K562 (cell line): ENCODE measurements at regions not wholly inside any gene's neighbourhood (a gene's known extent, or its start where the extent isn't known, plus 50 kb on each side); places are given as distances from the start of the nearest gene placed in this dataset.

Experiments
- CTCF ChIP-seq, 3 experiments: IDR thresholded peaks in 2 of 3; conservative IDR thresholded peaks in 1 of 3; 2 replicates each; pipeline ENCODE4 v1.5.1; 2011 to 2012; ENCODE audit warnings: low read length in 3 of 3, mild to moderate bottlenecking in 3 of 3, control low read depth in 2 of 3, improper control_type of control experiment in 1 of 3, inconsistent platforms in 1 of 3, low read depth in 1 of 3, mixed read lengths in 1 of 3, moderate library complexity in 1 of 3; ENCODE audit not compliant: insufficient read depth in 2 of 3
- HDAC6 ChIP-seq: IDR thresholded peaks from 2 replicates; pipeline ENCODE4 v1.6.1; 2012; ENCODE audit warnings: low read depth, mild to moderate bottlenecking, control low read depth, inconsistent platforms, low read length, moderate library complexity
- POLR2A ChIP-seq: fragments of 450-650 bp; conservative IDR thresholded peaks from 2 replicates; pipeline ENCODE4 v1.6.1; 2016
- ZBTB33 ChIP-seq: sonication (generic); formaldehyde crosslinking; IDR thresholded peaks from 2 replicates; pipeline ENCODE4 v1.8.1; 2023; ENCODE audit warnings: mild to moderate bottlenecking, missing genetic modification reagents

GRCh38 chr21:38206646-38207045, 50.1 kb upstream of the KCNJ15 start:
- TF ChIP-seq CTCF (IDR thresholded peaks at IDR 0.05 in 2 of 3, conservative IDR thresholded peaks at IDR 0.05 in 1 of 3; ENCODE audit: insufficient read depth in 2 of 3, low read depth in 1 of 3, low read length in 3 of 3): no peak
- no peak for TF ChIP-seq POLR2A
- no peak for TF ChIP-seq HDAC6
- TF ChIP-seq ZBTB33 (CRISPR knock-in tag): no peak
